ENCODE measurements at regions not wholly inside any gene's neighbourhood (a gene's known extent, or its start where the extent isn't known, plus 50 kb on each side); places are given as distances from the start of the nearest gene placed in this dataset.

DNA sequence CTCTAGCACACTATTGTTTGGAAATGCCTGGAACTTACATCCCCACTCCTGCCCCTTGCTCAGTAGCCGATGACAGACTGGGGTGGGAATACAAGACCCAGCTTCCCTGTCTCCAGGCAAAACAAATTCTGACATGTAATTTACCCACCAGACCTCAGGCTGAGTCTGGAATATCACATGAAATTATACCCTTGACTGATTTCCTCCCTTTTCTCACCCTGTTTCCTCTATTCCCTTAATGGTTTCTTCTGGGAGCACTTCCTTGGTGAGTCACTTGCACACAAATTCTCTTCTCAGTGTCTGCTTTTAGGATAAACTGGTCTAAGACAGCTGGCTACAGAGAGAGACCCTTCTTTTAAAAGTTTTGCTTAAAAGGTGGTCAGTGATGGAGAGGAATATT, 65.8 kb upstream of the DIPK2B start:
- ATAC-seq (ENCODE audit: low read depth): no peak
- Histone ChIP-seq H3K14ac (replicated peaks; ENCODE audit: low read depth, low read length) (no peak overlapping the region), H2BK5ac (ENCODE audit: low read depth, low read length, poor library complexity, severe bottlenecking) (no peak overlapping the region), H3K56ac (ENCODE audit: extremely low read depth, insufficient read depth, low read length) (no peak overlapping the region), H3K9ac (ENCODE audit: low read depth, low read length) (no peak overlapping the region), H3K36me3 (ENCODE audit: control insufficient read depth, insufficient read depth, low read length) (no peaks in the 10 kb centered on the region), H2BK20ac (ENCODE audit: low read depth, low read length) (no peak overlapping the region), H2BK15ac (ENCODE audit: low read depth, low read length) (no peak overlapping the region), H3K23ac (ENCODE audit: low read depth, low read length) (no peak overlapping the region), H2AK9ac (replicated peaks; ENCODE audit: low read depth, low read length, poor library complexity) (no peak overlapping the region), H4K20me1 (ENCODE audit: insufficient read depth, low read length) (no peaks in the 10 kb centered on the region), H4K91ac (ENCODE audit: insufficient read depth, low read depth, low read length) (no peak overlapping the region), H3K27me3 (ENCODE audit: control insufficient read depth, insufficient read depth, low read length) (peaks cover 25% of the 10 kb centered on the region), H3K9me3 (ENCODE audit: control insufficient read depth, insufficient read depth, low read length) (no peaks in the 10 kb centered on the region), H3K4me3 (ENCODE audit: insufficient read depth, low read depth, low read length) (no peak overlapping the region), H3K79me1 (ENCODE audit: low read depth in 1 of 2, low read length in 2 of 2) (no peaks in the 10 kb centered on the region), H4K5ac (ENCODE audit: low read depth, low read length) (no peak overlapping the region), H3K9me1 (ENCODE audit: insufficient read depth, low read length) (no peaks in the 10 kb centered on the region), H4K8ac (ENCODE audit: low read depth in 2 of 2, low read length in 2 of 2) (no peak overlapping the region), H2BK120ac (ENCODE audit: low read depth, low read length) (no peak overlapping the region), H3K18ac (ENCODE audit: low read depth, low read length) (no peak overlapping the region), H2AFZ (replicated peaks; ENCODE audit: low read length, poor library complexity) (no peak overlapping the region), H3K27ac (ENCODE audit: insufficient read depth, low read length) (no peak overlapping the region), H2AK5ac (ENCODE audit: low read depth, low read length) (no peak overlapping the region), H3K4me1 (ENCODE audit: control insufficient read depth, insufficient read depth, low read length) (no peaks in the 10 kb centered on the region), H3K4me2 (ENCODE audit: low read depth, low read length) (no peak overlapping the region), H3K4ac (ENCODE audit: low read depth, low read length) (no peak overlapping the region)
- WGBS, 2 experiments (ENCODE audit: extremely low coverage in 2 of 2, insufficient read length in 1 of 2): no CpG with 5 or more reads among the region's 1 CpG
- POLR2A ChIA-PET (ENCODE audit: unreplicated experiment): no interaction called here
- DNase-seq: no peak
- BruUV-seq (replicated peaks): no TSS peak
- CTCF ChIA-PET: no interaction called here
- in situ Hi-C loops (cut with MboI; ENCODE audit: low sequenced_read_pairs): no loop called here
- dilution Hi-C loops (cut with HindIII; ENCODE audit: low sequenced_read_pairs, unreplicated experiment): no loop called here
- intact Hi-C loops (cut with micrococcal nuclease): no loop called here
- TF ChIP-seq ELK1 (IDR thresholded peaks at IDR 0.05; ENCODE audit: borderline replicate concordance, low read depth, low read length): no peak
- TF ChIP-seq, protein P1, sequence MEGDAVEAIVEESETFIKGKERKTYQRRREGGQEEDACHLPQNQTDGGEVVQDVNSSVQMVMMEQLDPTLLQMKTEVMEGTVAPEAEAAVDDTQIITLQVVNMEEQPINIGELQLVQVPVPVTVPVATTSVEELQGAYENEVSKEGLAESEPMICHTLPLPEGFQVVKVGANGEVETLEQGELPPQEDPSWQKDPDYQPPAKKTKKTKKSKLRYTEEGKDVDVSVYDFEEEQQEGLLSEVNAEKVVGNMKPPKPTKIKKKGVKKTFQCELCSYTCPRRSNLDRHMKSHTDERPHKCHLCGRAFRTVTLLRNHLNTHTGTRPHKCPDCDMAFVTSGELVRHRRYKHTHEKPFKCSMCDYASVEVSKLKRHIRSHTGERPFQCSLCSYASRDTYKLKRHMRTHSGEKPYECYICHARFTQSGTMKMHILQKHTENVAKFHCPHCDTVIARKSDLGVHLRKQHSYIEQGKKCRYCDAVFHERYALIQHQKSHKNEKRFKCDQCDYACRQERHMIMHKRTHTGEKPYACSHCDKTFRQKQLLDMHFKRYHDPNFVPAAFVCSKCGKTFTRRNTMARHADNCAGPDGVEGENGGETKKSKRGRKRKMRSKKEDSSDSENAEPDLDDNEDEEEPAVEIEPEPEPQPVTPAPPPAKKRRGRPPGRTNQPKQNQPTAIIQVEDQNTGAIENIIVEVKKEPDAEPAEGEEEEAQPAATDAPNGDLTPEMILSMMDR (conservative IDR thresholded peaks at IDR 0.05; ENCODE audit: low read depth, low read length): no peak
- no peak for TF ChIP-seq SMC3 (IDR thresholded peaks at IDR 0.05; ENCODE audit: low read depth, low read length)
- TF ChIP-seq BHLHE40 (IDR thresholded peaks at IDR 0.05; ENCODE audit: low read depth, low read length): no peak
- TF ChIP-seq, protein P2, sequence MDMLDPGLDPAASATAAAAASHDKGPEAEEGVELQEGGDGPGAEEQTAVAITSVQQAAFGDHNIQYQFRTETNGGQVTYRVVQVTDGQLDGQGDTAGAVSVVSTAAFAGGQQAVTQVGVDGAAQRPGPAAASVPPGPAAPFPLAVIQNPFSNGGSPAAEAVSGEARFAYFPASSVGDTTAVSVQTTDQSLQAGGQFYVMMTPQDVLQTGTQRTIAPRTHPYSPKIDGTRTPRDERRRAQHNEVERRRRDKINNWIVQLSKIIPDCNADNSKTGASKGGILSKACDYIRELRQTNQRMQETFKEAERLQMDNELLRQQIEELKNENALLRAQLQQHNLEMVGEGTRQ (IDR thresholded peaks at IDR 0.05; ENCODE audit: low read depth, low read length): no peak
- TF ChIP-seq MXI1 (IDR thresholded peaks at IDR 0.05; ENCODE audit: borderline replicate concordance, low read depth, low read length): no peak

Data from IMR-90 (cell line).